ENCODE measurements at regions not wholly inside any gene's neighbourhood (a gene's known extent, or its start where the extent isn't known, plus 50 kb on each side); places are given as distances from the start of the nearest gene placed in this dataset.

DNA sequence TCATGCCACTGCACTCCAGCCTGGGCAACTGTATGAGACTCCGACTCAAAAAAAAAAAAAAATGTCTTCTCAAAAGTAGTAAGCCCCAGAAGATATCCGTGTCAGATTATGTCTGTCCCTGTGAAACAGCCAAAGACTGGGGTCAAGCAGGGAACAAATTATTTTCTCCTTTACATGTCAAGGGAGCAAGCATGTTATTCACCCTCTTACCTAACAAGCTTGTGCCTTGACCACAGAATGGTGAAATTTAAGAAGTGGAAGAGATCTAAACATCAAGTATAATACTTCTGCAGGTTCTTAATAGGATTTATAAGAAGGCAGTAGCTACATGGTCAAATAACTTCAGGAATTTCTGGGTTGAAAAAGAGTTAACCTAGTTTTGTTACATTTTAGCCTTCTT is 187.9 kb downstream of the ZNF365 start:
- Mint-ChIP-seq H3K4me3 (no peak overlapping the region), H3K4me1 (peaks cover 8% of the 10 kb centered on the region; the same call in 2 of the 3 replicates), H3K9me3 (no peaks in the 10 kb centered on the region), H3K27ac (no peak overlapping the region), H3K27me3 (ENCODE audit: insufficient read depth, low read depth, poor library complexity) (peaks cover 2% of the 10 kb centered on the region), H3K36me3 (ENCODE audit: low read depth) (no peaks in the 10 kb centered on the region)
- no peak overlapping the region for H3K4me2 ChIP-seq
- no peaks in the 10 kb centered on the region for H3K79me2 ChIP-seq (replicated peaks; ENCODE audit: insufficient read depth)
- no peak overlapping the region for H3K27ac ChIP-seq (ENCODE audit: low read depth)
- peaks cover 9% of the 10 kb centered on the region; the same call in 1 of the 2 replicates for H3K9me2 ChIP-seq (ENCODE audit: insufficient read depth)
- TF ChIP-seq ZNF114 (CRISPR knock-in tag; IDR thresholded peaks at IDR 0.05) (no peak), NANOG (IDR thresholded peaks at IDR 0.05; ENCODE audit: borderline replicate concordance) (no peak), POLR2AphosphoS5 (IDR thresholded peaks at IDR 0.05; ENCODE audit: low read depth) (no peak), ZNF331 (CRISPR knock-in tag; IDR thresholded peaks at IDR 0.05; ENCODE audit: low read depth) (no peak), EZH2phosphoT487 (IDR thresholded peaks at IDR 0.05; ENCODE audit: unreplicated experiment) (no peak), JUNB (IDR thresholded peaks at IDR 0.05; ENCODE audit: unreplicated experiment) (no peak), STAT1 (IDR thresholded peaks at IDR 0.05; ENCODE audit: unreplicated experiment) (no peak)
- TF ChIP-seq, protein P1, sequence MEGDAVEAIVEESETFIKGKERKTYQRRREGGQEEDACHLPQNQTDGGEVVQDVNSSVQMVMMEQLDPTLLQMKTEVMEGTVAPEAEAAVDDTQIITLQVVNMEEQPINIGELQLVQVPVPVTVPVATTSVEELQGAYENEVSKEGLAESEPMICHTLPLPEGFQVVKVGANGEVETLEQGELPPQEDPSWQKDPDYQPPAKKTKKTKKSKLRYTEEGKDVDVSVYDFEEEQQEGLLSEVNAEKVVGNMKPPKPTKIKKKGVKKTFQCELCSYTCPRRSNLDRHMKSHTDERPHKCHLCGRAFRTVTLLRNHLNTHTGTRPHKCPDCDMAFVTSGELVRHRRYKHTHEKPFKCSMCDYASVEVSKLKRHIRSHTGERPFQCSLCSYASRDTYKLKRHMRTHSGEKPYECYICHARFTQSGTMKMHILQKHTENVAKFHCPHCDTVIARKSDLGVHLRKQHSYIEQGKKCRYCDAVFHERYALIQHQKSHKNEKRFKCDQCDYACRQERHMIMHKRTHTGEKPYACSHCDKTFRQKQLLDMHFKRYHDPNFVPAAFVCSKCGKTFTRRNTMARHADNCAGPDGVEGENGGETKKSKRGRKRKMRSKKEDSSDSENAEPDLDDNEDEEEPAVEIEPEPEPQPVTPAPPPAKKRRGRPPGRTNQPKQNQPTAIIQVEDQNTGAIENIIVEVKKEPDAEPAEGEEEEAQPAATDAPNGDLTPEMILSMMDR (conservative IDR thresholded peaks at IDR 0.05; ENCODE audit: low read depth in 2 of 2), result no peak
- TF ChIP-seq, protein P2, sequence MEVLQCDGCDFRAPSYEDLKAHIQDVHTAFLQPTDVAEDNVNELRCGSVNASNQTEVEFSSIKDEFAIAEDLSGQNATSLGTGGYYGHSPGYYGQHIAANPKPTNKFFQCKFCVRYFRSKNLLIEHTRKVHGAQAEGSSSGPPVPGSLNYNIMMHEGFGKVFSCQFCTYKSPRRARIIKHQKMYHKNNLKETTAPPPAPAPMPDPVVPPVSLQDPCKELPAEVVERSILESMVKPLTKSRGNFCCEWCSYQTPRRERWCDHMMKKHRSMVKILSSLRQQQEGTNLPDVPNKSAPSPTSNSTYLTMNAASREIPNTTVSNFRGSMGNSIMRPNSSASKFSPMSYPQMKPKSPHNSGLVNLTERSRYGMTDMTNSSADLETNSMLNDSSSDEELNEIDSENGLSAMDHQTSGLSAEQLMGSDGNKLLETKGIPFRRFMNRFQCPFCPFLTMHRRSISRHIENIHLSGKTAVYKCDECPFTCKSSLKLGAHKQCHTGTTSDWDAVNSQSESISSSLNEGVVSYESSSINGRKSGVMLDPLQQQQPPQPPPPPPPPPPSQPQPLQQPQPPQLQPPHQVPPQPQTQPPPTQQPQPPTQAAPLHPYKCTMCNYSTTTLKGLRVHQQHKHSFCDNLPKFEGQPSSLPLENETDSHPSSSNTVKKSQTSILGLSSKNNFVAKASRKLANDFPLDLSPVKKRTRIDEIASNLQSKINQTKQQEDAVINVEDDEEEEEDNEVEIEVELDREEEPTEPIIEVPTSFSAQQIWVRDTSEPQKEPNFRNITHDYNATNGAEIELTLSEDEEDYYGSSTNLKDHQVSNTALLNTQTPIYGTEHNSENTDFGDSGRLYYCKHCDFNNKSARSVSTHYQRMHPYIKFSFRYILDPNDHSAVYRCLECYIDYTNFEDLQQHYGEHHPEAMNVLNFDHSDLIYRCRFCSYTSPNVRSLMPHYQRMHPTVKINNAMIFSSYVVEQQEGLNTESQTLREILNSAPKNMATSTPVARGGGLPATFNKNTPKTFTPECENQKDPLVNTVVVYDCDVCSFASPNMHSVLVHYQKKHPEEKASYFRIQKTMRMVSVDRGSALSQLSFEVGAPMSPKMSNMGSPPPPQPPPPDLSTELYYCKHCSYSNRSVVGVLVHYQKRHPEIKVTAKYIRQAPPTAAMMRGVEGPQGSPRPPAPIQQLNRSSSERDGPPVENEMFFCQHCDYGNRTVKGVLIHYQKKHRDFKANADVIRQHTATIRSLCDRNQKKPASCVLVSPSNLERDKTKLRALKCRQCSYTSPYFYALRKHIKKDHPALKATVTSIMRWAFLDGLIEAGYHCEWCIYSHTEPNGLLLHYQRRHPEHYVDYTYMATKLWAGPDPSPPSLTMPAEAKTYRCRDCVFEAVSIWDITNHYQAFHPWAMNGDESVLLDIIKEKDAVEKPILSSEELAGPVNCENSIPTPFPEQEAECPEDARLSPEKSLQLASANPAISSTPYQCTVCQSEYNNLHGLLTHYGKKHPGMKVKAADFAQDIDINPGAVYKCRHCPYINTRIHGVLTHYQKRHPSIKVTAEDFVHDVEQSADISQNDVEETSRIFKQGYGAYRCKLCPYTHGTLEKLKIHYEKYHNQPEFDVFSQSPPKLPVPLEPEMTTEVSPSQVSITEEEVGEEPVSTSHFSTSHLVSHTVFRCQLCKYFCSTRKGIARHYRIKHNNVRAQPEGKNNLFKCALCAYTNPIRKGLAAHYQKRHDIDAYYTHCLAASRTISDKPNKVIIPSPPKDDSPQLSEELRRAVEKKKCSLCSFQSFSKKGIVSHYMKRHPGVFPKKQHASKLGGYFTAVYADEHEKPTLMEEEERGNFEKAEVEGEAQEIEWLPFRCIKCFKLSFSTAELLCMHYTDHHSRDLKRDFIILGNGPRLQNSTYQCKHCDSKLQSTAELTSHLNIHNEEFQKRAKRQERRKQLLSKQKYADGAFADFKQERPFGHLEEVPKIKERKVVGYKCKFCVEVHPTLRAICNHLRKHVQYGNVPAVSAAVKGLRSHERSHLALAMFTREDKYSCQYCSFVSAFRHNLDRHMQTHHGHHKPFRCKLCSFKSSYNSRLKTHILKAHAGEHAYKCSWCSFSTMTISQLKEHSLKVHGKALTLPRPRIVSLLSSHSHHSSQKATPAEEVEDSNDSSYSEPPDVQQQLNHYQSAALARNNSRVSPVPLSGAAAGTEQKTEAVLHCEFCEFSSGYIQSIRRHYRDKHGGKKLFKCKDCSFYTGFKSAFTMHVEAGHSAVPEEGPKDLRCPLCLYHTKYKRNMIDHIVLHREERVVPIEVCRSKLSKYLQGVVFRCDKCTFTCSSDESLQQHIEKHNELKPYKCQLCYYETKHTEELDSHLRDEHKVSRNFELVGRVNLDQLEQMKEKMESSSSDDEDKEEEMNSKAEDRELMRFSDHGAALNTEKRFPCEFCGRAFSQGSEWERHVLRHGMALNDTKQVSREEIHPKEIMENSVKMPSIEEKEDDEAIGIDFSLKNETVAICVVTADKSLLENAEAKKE (CRISPR knock-in tag; IDR thresholded peaks at IDR 0.05), result no peak
- TF ChIP-seq, protein P3, sequence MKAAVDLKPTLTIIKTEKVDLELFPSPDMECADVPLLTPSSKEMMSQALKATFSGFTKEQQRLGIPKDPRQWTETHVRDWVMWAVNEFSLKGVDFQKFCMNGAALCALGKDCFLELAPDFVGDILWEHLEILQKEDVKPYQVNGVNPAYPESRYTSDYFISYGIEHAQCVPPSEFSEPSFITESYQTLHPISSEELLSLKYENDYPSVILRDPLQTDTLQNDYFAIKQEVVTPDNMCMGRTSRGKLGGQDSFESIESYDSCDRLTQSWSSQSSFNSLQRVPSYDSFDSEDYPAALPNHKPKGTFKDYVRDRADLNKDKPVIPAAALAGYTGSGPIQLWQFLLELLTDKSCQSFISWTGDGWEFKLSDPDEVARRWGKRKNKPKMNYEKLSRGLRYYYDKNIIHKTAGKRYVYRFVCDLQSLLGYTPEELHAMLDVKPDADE (IDR thresholded peaks at IDR 0.05), result no peak
- TF ChIP-seq, protein P4, sequence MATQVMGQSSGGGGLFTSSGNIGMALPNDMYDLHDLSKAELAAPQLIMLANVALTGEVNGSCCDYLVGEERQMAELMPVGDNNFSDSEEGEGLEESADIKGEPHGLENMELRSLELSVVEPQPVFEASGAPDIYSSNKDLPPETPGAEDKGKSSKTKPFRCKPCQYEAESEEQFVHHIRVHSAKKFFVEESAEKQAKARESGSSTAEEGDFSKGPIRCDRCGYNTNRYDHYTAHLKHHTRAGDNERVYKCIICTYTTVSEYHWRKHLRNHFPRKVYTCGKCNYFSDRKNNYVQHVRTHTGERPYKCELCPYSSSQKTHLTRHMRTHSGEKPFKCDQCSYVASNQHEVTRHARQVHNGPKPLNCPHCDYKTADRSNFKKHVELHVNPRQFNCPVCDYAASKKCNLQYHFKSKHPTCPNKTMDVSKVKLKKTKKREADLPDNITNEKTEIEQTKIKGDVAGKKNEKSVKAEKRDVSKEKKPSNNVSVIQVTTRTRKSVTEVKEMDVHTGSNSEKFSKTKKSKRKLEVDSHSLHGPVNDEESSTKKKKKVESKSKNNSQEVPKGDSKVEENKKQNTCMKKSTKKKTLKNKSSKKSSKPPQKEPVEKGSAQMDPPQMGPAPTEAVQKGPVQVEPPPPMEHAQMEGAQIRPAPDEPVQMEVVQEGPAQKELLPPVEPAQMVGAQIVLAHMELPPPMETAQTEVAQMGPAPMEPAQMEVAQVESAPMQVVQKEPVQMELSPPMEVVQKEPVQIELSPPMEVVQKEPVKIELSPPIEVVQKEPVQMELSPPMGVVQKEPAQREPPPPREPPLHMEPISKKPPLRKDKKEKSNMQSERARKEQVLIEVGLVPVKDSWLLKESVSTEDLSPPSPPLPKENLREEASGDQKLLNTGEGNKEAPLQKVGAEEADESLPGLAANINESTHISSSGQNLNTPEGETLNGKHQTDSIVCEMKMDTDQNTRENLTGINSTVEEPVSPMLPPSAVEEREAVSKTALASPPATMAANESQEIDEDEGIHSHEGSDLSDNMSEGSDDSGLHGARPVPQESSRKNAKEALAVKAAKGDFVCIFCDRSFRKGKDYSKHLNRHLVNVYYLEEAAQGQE (IDR thresholded peaks at IDR 0.05; ENCODE audit: unreplicated experiment), result no peak
- H3F3A ChIP-seq (replicated peaks; ENCODE audit: low read depth), result no peaks in the 10 kb centered on the region
- H3K27me3 ChIP-seq (ENCODE audit: insufficient read depth), result no peaks in the 10 kb centered on the region
- ATAC-seq (no peak), DNase-seq (ENCODE audit: low spot score) (no peak)
- no peaks in the 10 kb centered on the region for H4K20me1 ChIP-seq (replicated peaks; ENCODE audit: insufficient read depth)
- H2AFZ ChIP-seq, result no peak overlapping the region
- H3K4me1 ChIP-seq (ENCODE audit: insufficient read depth), result no peaks in the 10 kb centered on the region
- no peak overlapping the region for H3K4me3 ChIP-seq
- H3K36me3 ChIP-seq (ENCODE audit: insufficient read depth), result no peaks in the 10 kb centered on the region
